K562 (cell line): ENCODE measurements at regions not wholly inside any gene's neighbourhood (a gene's known extent, or its start where the extent isn't known, plus 50 kb on each side); places are given as distances from the start of the nearest gene placed in this dataset.
A peak's percentile ranks its signal among the peaks of the same experiment; 100 is the strongest.

Experiments
- ADNP ChIP-seq: fragments of 200-800 bp; sonication (Bioruptor generic); IDR thresholded peaks from 2 replicates; pipeline ENCODE4 v1.6.1; 2016; ENCODE audit warnings: missing genetic modification characterization, missing compliant biosample characterization
- AFF1 ChIP-seq, 2 experiments: fragments of 450-650 bp; IDR thresholded peaks; 2 replicates each; pipeline ENCODE4 v1.6.1; 2018; ENCODE audit warnings: mild to moderate bottlenecking in 2 of 2, low read depth in 1 of 2; ENCODE audit not compliant: partially characterized antibody in 2 of 2
- CREB1 ChIP-seq, 2 experiments: sonication (generic) in 1 of 2; formaldehyde crosslinking in 1 of 2; IDR thresholded peaks; 2 replicates each; pipeline versions ENCODE4 v1.6.1 to v1.8.0; 2012 to 2022; ENCODE audit warnings: inconsistent platforms in 1 of 2, mild to moderate bottlenecking in 1 of 2, missing genetic modification reagents in 1 of 2, moderate library complexity in 1 of 2
- CREM ChIP-seq: IDR thresholded peaks from 2 replicates; pipeline ENCODE4 v1.6.1; 2014; ENCODE audit warnings: antibody characterized with exemption, low read depth
- HIVEP1 ChIP-seq: fragments of 250-450 bp; sonication (Bioruptor Pico); IDR thresholded peaks from 2 replicates; pipeline ENCODE4 v1.4.0; 2020; ENCODE audit warnings: mild to moderate bottlenecking
- HNRNPH1 ChIP-seq: fragments of 200-400 bp; formaldehyde crosslinking; optimal IDR thresholded peaks from 2 replicates; pipeline ENCODE3; 2017; ENCODE audit warnings: low read depth, mild to moderate bottlenecking, low read length, moderate library complexity
- JUNB ChIP-seq: fragments of 450-650 bp; formaldehyde crosslinking; conservative IDR thresholded peaks from 2 replicates; pipeline ENCODE4 v1.4.0; 2020; ENCODE audit warnings: mild to moderate bottlenecking
- NBN ChIP-seq: fragments of 450-650 bp; IDR thresholded peaks from 2 replicates; pipeline ENCODE4 v1.6.1; 2016; ENCODE audit warnings: low read depth, mild to moderate bottlenecking
- NCOR1 ChIP-seq: fragments of 450-650 bp; IDR thresholded peaks from 2 replicates; pipeline ENCODE4 v1.6.1; 2016; ENCODE audit warnings: mild to moderate bottlenecking, moderate library complexity
- NR3C1 ChIP-seq: sonication (generic); formaldehyde crosslinking; IDR thresholded peaks from 2 replicates; pipeline ENCODE4 v1.8.1; 2022; ENCODE audit warnings: missing genetic modification reagents
- RCOR1 ChIP-seq, 2 experiments: IDR thresholded peaks; 2 replicates each; pipeline ENCODE4 v1.6.1; 2012; ENCODE audit warnings: low read depth in 2 of 2, low read length in 2 of 2, borderline replicate concordance in 1 of 2, improper control_type of control experiment in 1 of 2
- SP2 ChIP-seq: IDR thresholded peaks from 2 replicates; pipeline ENCODE4 v1.6.1; 2011; ENCODE audit warnings: mild to moderate bottlenecking, low read depth, low read length, moderate library complexity; ENCODE audit not compliant: poor library complexity, severe bottlenecking; ENCODE audit errors: extremely low read depth
- TGIF2 ChIP-seq: sonication (generic); formaldehyde crosslinking; IDR thresholded peaks from 2 replicates; pipeline ENCODE4 v1.8.1; 2022; ENCODE audit warnings: mild to moderate bottlenecking, missing genetic modification reagents, moderate library complexity
- ZNF175 ChIP-seq: fragments of 200-800 bp; sonication (Bioruptor generic); IDR thresholded peaks from 2 replicates; pipeline ENCODE4 v1.6.1; 2016; ENCODE audit warnings: low read depth, mild to moderate bottlenecking, missing genetic modification characterization, missing compliant biosample characterization
- ZNF239 ChIP-seq: fragments of 250-450 bp; sonication (Bioruptor Pico); IDR thresholded peaks from 2 replicates; pipeline ENCODE4 v1.4.0; 2020; ENCODE audit warnings: mild to moderate bottlenecking
- ZNF263 ChIP-seq: sonication (generic); formaldehyde crosslinking; IDR thresholded peaks from 2 replicates; pipeline ENCODE4 v1.8.0; 2022; ENCODE audit warnings: mild to moderate bottlenecking, missing genetic modification reagents, borderline replicate concordance
- ZNF311 ChIP-seq: fragments of 250-450 bp; sonication (Bioruptor Pico); IDR thresholded peaks from 2 replicates; pipeline ENCODE4 v1.4.0; 2020; ENCODE audit warnings: mild to moderate bottlenecking, moderate library complexity
- ZNF408 ChIP-seq: fragments of 250-450 bp; sonication (Bioruptor Pico); IDR thresholded peaks from 2 replicates; pipeline ENCODE4 v1.4.0; 2020; ENCODE audit warnings: low read depth, mild to moderate bottlenecking, moderate library complexity
- ZNF41 ChIP-seq: fragments of 250-450 bp; sonication (Bioruptor Pico); conservative IDR thresholded peaks from 2 replicates; pipeline ENCODE4 v1.4.0; 2020; ENCODE audit warnings: mild to moderate bottlenecking
- ZNF436 ChIP-seq: fragments of 250-450, 450-650 bp; sonication (Bioruptor Pico); formaldehyde crosslinking; IDR thresholded peaks from 2 replicates; pipeline ENCODE4 v1.7.0; 2020; ENCODE audit warnings: mild to moderate bottlenecking
- ZNF445 ChIP-seq: fragments of 250-450 bp; sonication (Bioruptor Pico); IDR thresholded peaks from 2 replicates; pipeline ENCODE4 v1.4.0; 2020; ENCODE audit warnings: low read depth, mild to moderate bottlenecking, moderate library complexity
- ZNF561 ChIP-seq: fragments of 450-650 bp; formaldehyde crosslinking; conservative IDR thresholded peaks from 2 replicates; pipeline ENCODE4 v1.4.0; 2020; ENCODE audit warnings: mild to moderate bottlenecking, moderate library complexity
- TF ChIP-seq, protein P1 (sequence below), 2 experiments: fragments of 450-650 bp in 1 of 2; sonication (generic) in 1 of 2; formaldehyde crosslinking in 1 of 2; IDR thresholded peaks in 1 of 2; conservative IDR thresholded peaks in 1 of 2; 2 replicates each; pipeline versions ENCODE4 v1.6.1 to v1.8.1; 2016 to 2023; ENCODE audit warnings: mild to moderate bottlenecking in 2 of 2, moderate library complexity in 2 of 2, inconsistent platforms in 1 of 2, missing genetic modification reagents in 1 of 2
- TF ChIP-seq, protein P2 (sequence below): sonication (generic); formaldehyde crosslinking; IDR thresholded peaks from 2 replicates; pipeline ENCODE4 v1.8.1; 2023; ENCODE audit warnings: mild to moderate bottlenecking, missing genetic modification reagents

DNA sequence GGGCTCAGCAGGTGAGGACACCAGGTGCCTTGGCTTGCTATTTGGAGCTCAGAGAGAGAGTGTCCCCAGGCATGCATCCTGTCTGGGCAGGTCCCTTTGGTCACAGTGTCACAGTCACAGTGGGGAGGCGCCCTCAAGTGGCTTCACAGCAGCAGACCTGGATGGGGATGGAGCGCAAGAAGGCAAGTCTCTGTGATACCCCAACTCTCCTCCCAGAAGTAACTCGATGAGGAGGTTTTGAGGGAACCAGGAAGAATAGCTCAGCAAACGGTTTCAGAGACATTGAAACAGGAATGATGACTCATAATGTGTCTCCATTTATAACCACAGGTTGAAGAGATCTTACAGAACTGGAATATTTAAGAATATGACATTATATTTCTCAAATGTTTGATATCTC, 66.5 kb upstream of the SH3GL3 start (continued):
- TF ChIP-seq HNRNPH1 (no peak), ZNF311 (CRISPR knock-in tag) (no peak), AFF1 (IDR thresholded peaks at IDR 0.05; ENCODE audit: low read depth in 1 of 2, partially characterized antibody in 2 of 2) (no peak), HIVEP1 (CRISPR knock-in tag) (no peak), ZNF41 (CRISPR knock-in tag) (no peak), RCOR1 (IDR thresholded peaks at IDR 0.05; ENCODE audit: borderline replicate concordance in 1 of 2, low read depth in 2 of 2, low read length in 2 of 2) (peak in 1 of 2 experiments; percentile 76; a peak in 2 of 4 replicates), NR3C1 (no peak), ZNF436 (CRISPR knock-in tag) (no peak), NBN (no peak), TGIF2 (CRISPR knock-in tag) (no peak), ZNF445 (CRISPR knock-in tag) (no peak), ZNF263 (CRISPR knock-in tag) (no peak), ZNF239 (no peak), ADNP (no peak), ZNF561 (CRISPR knock-in tag) (no peak), CREB1 (IDR thresholded peaks at IDR 0.05) (no peak), CREB1 (CRISPR knock-in tag; IDR thresholded peaks at IDR 0.05) (no peak), ZNF175 (CRISPR knock-in tag) (no peak), NCOR1 (no peak), JUNB (CRISPR knock-in tag) (0 out of 2 replicates have a peak, but pooled peaks have one; percentile 10), SP2 (no peak), CREM (0 out of 2 replicates have a peak, but pooled peaks have one; percentile 24), ZNF408 (no peak)
- TF ChIP-seq, protein P1, sequence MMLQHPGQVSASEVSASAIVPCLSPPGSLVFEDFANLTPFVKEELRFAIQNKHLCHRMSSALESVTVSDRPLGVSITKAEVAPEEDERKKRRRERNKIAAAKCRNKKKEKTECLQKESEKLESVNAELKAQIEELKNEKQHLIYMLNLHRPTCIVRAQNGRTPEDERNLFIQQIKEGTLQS (IDR thresholded peaks at IDR 0.05) = peak; percentile 65
- TF ChIP-seq, protein P1 (CRISPR knock-in tag; conservative IDR thresholded peaks at IDR 0.05) = no peak
- TF ChIP-seq, protein P2, sequence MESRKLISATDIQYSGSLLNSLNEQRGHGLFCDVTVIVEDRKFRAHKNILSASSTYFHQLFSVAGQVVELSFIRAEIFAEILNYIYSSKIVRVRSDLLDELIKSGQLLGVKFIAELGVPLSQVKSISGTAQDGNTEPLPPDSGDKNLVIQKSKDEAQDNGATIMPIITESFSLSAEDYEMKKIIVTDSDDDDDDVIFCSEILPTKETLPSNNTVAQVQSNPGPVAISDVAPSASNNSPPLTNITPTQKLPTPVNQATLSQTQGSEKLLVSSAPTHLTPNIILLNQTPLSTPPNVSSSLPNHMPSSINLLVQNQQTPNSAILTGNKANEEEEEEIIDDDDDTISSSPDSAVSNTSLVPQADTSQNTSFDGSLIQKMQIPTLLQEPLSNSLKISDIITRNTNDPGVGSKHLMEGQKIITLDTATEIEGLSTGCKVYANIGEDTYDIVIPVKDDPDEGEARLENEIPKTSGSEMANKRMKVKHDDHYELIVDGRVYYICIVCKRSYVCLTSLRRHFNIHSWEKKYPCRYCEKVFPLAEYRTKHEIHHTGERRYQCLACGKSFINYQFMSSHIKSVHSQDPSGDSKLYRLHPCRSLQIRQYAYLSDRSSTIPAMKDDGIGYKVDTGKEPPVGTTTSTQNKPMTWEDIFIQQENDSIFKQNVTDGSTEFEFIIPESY (CRISPR knock-in tag) = no peak
